ENCODE measurements at regions not wholly inside any gene's neighbourhood (a gene's known extent, or its start where the extent isn't known, plus 50 kb on each side); places are given as distances from the start of the nearest gene placed in this dataset.
"Not testable (repeated sequence)": the region's sequence is repeated elsewhere in the genome, so short reads cannot be mapped to it uniquely, and the experiment has no call there.

DNA sequence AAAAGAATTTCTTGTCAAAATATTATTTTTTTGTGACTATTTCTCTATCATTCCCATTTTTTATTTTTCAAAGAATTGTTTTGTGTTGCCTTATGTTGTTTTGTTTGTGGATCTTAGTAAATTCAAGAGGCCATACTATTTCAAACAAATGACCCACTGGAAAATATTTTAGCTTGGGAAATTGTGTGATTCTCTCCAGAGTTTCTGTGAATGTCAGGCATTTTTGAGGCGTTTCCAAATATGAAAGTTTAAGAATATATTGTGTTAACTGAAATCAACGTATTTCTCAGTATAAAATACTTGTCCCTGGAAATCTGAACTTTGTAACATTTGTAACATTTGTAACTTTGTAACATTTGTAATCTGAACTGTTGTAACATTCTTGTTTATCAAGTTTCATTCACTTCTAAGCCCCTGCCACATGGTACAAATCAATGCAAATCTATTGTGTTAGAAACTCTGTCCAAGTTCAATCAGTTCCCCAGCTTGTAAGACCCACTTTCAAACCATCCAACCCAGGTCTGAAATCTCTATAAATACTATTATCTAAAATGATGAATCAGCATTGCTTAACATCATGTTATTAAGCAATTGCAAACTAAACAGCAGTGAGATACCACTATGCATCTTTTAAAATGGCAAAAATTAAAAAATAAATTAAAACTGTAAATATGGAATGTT, 465.4 kb upstream of the GRID2 start:
- DNase-seq (ENCODE audit: low read depth in 2 of 2): no peak

DNA sequence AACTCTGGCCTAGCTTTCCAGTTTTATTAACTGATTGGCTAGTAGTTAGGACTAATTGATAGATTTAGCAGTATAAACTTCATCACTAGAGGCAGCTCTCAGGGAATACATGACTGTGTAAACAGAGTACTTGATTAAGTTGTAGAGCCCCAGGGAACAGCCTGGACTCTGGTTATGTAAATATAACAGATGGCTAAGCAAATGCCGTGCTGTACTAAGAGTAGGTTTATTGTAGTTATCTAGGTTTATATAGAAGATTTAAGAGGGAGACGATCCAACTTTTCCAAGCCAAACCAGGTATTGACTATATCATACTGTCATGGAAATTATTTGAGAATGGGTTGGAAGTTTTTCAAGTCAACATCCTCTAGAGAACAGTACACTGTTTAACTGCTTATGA, 463.4 kb upstream of the GRID2 start:
- DNase-seq (ENCODE audit: low read depth in 2 of 2): no peak

DNA sequence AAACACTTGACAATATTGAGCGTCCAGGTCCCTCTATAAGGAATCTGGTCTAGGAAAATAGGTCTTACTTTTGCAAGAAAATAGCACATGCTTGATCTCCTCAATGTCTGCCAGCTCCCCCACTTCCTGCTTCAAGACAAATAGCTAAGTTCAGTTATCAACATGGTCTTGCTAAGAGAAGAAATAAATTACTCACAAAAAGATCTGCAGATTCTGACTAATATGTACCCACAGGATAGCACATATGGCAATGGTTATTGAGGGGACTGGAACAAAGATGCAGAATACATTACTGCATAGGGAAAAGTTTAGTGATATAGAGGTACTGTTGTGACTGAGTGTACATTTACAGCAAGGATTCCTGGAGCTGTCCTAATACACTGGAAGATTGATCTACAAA, 457.5 kb upstream of the GRID2 start:
- DNase-seq (ENCODE audit: low read depth in 2 of 2): peak in 1 of 2 experiments; percentile 21

DNA sequence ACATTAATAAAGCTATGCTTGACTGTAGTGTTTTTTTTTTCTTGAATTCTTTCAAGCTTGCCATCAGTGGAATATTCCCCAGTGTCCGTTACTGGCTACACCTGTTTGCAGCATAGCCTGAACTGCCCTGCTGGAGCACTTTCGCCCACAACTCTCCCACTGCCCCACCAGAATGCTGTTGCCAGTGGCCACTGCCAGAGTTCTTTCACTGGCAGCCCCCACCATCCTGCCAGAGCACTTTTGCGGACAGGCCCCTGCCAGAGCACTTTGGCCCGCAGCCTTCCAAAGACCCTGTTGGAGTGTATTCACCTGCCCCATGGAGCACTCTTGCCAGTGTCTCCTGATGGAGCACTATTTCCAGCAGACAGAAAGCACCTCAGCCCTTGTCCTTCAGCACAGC, 452.3 kb upstream of the GRID2 start:
- no peak for DNase-seq (ENCODE audit: low read depth in 2 of 2)

GRCh38 chr4:91887926-91888325, 415.8 kb upstream of the GRID2 start:
- DNase-seq (ENCODE audit: low read depth in 2 of 2): no peak

DNA sequence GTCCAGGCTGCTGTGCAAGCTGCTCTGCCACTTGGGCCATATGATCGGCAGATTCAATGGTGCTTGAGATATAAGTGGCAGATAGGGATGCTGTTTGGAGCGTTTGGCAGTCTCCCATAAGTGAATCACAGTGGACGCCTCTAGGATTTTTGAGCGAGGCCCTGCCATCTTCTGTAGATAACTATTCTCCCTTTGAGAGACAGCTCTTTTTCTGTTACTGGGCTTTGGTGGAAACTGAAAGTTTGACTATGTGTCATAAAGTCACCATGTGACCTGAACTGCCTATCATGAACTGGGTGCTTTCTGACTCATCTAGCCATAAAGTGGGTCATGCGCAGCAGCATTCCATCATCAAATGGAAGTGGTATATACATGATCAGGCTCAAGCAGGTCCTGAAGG, 412.5 kb upstream of the GRID2 start:
- DNase-seq (ENCODE audit: low read depth in 2 of 2): not testable (repeated sequence)

DNA sequence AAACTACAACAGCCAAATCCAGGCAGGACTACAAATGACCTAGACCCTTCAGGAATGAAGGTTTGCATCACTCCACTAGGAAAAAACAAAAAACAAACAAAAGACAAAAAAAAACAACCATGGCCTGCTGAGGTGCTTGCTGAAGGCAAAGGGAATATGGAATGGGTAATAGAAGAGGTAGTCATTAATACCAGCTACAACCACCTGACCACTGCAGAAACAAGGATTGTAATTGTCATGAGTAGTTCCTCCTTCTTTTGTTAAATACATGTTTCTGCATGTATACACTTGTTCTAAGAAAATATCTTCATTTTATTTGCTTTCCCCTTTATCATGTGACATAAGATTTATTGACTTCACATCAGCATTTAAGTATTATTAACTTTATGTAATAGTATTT, 409.8 kb upstream of the GRID2 start:
- no peak for DNase-seq (ENCODE audit: low read depth in 2 of 2)

GRCh38 chr4:91904556-91904955, 399.2 kb upstream of the GRID2 start:
- DNase-seq (ENCODE audit: low read depth in 2 of 2): no peak

DNA sequence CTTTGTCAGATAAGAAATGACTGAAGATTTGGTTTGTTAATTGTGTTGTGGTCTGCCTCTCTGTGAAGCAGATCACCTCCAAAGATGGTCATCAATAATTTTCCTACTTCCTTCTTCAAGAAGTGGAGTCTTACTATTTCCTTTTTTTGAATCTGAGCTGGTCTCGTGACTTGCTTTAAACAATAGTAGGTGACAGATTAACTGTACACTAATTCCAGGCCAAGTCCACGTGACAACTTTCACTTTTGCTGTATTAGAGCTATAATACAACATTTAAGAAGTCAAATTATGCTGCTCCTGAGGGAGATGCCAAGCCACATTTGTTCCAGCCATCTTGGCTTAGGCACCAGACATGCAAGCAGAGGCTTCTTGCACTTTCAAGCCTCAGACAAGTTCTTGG, 393.8 kb upstream of the GRID2 start:
- DNase-seq (ENCODE audit: low read depth in 2 of 2): no peak

DNA sequence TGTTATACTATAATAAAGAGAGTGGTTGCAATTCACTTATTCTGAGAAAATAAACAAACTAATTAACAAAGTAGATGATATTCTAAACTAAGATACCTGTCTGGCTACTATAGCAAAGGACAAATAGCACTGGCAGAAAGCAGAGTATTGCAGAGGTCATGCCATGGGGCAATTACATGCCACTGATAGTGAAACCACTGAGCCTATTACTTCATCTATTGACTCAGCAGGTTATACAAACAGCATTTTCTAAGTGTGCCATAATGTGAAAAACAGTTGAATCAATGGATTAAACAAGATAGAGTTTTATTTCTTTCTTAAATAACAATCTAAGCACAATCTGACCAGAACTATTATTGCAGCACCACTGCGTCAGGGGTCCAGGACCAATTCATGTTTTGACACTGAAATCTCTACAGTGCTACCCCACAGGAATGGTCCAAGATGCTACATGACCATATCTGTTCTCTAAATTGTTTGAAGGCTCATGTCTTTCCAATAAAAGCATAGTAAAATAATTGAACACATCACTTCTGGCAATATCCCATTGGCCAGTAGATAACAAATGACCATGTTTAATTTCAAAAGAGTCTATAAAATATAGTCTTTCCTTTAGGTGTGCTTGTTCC, 389.5 kb upstream of the GRID2 start:
- no peak for DNase-seq (ENCODE audit: low read depth in 2 of 2)

GRCh38 chr4:91916219-91916618, 387.5 kb upstream of the GRID2 start:
- DNase-seq (ENCODE audit: low read depth in 2 of 2): peak; percentile 4 to 6

GRCh38 chr4:91924625-91925024, 379.1 kb upstream of the GRID2 start:
- no peak for DNase-seq (ENCODE audit: low read depth in 2 of 2)

GRCh38 chr4:91935217-91935616, 368.5 kb upstream of the GRID2 start:
- DNase-seq (ENCODE audit: low read depth in 2 of 2): no peak

DNA sequence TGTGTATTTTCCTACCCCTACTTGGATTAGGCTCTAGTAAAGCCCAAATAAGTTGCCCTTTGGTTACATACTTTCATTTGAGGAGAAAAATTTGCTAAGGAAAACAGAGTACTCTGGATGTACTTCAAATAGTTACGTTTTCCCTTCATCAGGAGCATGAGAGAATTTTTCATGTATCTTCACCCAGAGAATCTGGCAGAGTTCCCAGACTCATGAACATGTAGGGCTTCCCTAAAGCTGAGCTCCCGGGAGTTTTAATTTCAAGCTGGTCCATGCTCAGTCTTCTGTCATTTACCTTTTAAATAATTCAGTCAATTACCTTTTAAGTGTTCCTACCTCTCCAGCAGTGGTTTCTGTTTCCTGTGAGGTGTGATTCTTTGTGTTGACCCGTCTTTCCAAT, 367.5 kb upstream of the GRID2 start:
- peak; percentile 21 to 37 for DNase-seq (ENCODE audit: low read depth in 2 of 2)

DNA sequence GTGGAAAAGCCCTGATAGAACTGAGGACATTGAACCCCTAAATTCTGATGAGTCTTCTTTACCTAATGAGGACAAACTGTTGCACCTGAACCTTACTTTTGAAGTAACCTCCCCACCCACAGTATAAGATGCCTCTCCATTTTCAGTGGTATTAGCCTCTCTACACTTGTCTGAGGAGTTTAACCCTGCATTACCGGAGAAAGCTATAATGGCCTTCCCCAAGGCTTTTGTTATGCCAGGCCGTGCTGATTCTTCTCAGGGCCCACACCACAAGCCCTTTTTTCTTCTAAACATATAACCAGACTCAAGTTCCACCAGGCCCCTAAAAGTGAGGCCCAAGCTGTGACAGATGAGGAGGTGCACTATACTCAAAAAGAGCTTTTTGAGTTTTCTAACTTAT, 345.8 kb upstream of the GRID2 start:
- DNase-seq (ENCODE audit: low read depth in 2 of 2): no peak

- DNase-seq (ENCODE audit: low read depth in 2 of 2): peak; percentile 68 to 78
Measured at GRCh38 chr4:91958596-91958995, 345.2 kb upstream of the GRID2 start.

DNA sequence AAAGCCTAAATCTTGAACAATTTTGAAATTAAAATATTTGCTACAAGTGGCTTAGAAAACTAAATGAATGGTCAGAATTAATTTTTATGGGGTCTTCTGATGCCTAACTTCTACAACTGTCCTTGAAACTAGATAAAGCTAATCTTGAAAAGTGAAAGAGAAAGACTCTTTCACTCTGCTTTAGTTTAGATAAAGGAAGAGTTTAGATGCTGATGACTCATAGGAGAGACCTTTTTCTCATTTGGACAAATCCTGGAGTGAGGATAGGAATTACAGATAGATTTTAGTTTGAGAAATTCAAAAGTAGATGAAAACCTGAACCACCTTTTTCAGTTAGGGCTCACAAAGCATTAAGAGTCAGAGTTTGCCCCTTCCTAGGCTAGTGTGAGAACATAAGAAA, 342.3 kb upstream of the GRID2 start:
- no peak for DNase-seq (ENCODE audit: low read depth in 2 of 2)

- peak; percentile 70 to 74 for DNase-seq (ENCODE audit: low read depth in 2 of 2)
Measured at GRCh38 chr4:91963486-91963885, 340.3 kb upstream of the GRID2 start.

- no peak for DNase-seq (ENCODE audit: low read depth in 2 of 2)
Measured at GRCh38 chr4:91965166-91965565, 338.6 kb upstream of the GRID2 start.

DNA sequence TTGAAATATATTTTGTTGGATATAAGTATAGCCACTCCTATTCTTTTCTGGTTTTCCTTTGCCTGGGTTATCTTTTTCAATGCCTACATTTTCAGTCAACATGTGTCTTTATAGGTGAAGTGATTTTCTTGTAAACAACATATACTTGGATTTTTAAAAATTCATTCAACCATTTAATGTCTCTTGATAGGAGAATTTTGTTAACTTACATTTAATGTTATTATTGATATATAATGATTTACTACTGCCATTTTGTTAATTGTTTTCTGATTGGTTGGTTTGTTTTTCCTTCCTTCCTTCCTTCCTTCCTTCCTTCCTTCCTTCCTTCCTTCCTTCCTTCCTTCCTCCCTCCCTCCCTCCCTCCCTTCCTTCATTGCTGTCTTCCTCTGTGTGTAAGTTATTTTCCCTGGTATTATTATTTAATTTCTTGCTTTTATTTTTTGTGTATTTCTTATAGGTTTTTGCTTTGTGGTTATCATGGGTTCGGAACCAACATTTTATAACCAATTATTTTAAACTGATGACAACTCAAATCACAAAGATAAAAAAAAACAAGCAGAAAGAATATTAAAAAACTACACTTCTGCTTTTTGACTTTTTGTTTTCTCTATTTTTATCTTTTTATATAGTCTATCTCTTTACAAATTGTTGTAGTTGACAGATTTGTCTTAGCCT, 330.1 kb upstream of the GRID2 start:
- no peak for DNase-seq (ENCODE audit: low read depth in 2 of 2)

- no peak for DNase-seq (ENCODE audit: low read depth in 2 of 2)
Measured at GRCh38 chr4:91984466-91984865, 319.3 kb upstream of the GRID2 start.

GRCh38 chr4:91989914-91990313, 313.9 kb upstream of the GRID2 start:
- no peak for DNase-seq (ENCODE audit: low read depth in 2 of 2)

DNA sequence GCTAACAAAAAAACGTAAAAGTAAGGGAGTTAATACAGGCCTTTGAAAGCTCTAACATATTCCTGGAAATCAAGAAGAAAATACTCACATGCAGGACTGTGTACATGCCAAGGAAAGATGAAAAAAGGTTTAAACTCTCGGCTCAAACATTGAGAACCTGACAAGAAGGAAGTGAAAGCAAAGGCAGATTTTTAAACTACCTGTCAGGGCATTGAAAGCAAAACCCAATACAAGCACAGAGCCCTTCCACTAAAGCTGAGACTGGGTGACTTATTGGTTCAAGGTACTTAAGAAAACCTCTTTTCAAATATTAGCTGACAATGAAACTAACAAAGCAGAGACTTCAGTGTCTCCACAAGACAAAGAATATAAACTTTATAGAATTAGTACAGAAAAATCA, 313.0 kb upstream of the GRID2 start:
- no peak for DNase-seq (ENCODE audit: low read depth in 2 of 2)
